ENCODE measurements at regions not wholly inside any gene's neighbourhood (a gene's known extent, or its start where the extent isn't known, plus 50 kb on each side); places are given as distances from the start of the nearest gene placed in this dataset.

DNA sequence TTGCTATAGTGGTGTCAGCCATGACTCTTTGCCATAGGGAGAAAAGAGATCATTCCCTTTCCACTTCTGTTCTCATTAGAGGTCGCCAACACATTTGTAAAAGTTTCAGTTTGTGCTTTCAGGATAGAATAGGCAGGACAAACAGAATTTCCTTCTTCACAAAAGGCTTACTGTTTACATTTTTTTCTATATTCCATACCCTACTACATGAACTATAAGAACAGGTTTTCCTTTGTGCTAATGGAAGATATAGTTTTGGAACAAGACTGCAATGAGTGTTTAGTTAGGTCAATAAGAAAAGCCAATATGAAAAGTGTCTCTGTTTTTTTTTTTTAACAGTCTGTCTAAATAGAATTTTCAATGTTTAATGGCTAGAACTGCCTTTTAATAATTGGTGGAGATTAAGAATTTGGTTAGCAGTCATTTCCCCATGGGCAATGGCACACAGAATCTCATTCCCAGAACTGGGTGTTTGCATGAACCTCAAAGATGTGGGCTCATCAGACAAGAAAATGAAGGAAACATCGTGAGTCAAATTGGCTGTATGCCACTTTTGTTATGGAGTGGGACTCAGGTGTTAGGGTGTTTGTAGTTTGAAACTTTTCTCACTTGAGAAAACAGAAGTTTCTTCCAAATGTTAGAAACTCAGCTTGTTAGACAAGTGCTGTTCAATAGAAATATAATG is 75.2 kb upstream of the PRLR start:
- Histone ChIP-seq H3K9me3 (ENCODE audit: control extremely low read depth in 1 of 5, control insufficient read depth in 4 of 5, insufficient read depth in 2 of 5, low read depth in 1 of 5, low read length in 4 of 5) (no peaks in the 10 kb centered on the region), H3K4me1 (ENCODE audit: control extremely low read depth in 1 of 4, control insufficient read depth in 4 of 4, insufficient read depth in 4 of 4, low read length in 3 of 4) (no peaks in the 10 kb centered on the region), H3K36me3 (ENCODE audit: control insufficient read depth in 4 of 4, insufficient read depth in 4 of 4, low read length in 3 of 4) (no peaks in the 10 kb centered on the region), H3K4me3 (ENCODE audit: control insufficient read depth in 1 of 7, extremely low read depth in 1 of 7, insufficient read depth in 4 of 7, low read depth in 2 of 7, low read length in 6 of 7) (no peak overlapping the region), H3K27ac (ENCODE audit: insufficient read depth in 1 of 2, low read depth in 1 of 2, low read length in 2 of 2, poor library complexity in 1 of 2, severe bottlenecking in 2 of 2) (no peak overlapping the region), H3K27me3 (replicated peaks in 2 of 5; ENCODE audit: control insufficient read depth in 4 of 5, insufficient read depth in 5 of 5, low read length in 4 of 5) (peaks cover 0 to 1% (median 0%) of the 10 kb centered on the region in 5 experiments)
- ChIA-PET CTCF (no interaction called here), POLR2A (no interaction called here)
- DNase-seq = no peak
- WGBS (ENCODE audit: insufficient coverage) = 100% methylated on average over 1 of the region's 2 CpGs

- H3K27ac ChIP-seq (ENCODE audit: insufficient read depth in 1 of 2, low read depth in 1 of 2, low read length in 2 of 2, poor library complexity in 1 of 2, severe bottlenecking in 2 of 2) = no peak overlapping the region
Measured at GRCh38 chr5:35304291-35304690, 74.0 kb upstream of the PRLR start.

GRCh38 chr5:35303152-35303551 is 72.9 kb upstream of the PRLR start:
- CTCF ChIA-PET = no interaction called here
- no peaks in the 10 kb centered on the region for H3K9me3 ChIP-seq (ENCODE audit: control extremely low read depth in 1 of 5, control insufficient read depth in 4 of 5, insufficient read depth in 2 of 5, low read depth in 1 of 5, low read length in 4 of 5)
- H3K27me3 ChIP-seq (replicated peaks in 2 of 5; ENCODE audit: control insufficient read depth in 4 of 5, insufficient read depth in 5 of 5, low read length in 4 of 5) = no peaks in the 10 kb centered on the region
- H3K4me3 ChIP-seq (ENCODE audit: control insufficient read depth in 1 of 7, extremely low read depth in 1 of 7, insufficient read depth in 4 of 7, low read depth in 2 of 7, low read length in 6 of 7) = no peak overlapping the region
- no peak for DNase-seq
- H3K27ac ChIP-seq (ENCODE audit: insufficient read depth in 1 of 2, low read depth in 1 of 2, low read length in 2 of 2, poor library complexity in 1 of 2, severe bottlenecking in 2 of 2) = no peak overlapping the region
- H3K36me3 ChIP-seq (ENCODE audit: control insufficient read depth in 4 of 4, insufficient read depth in 4 of 4, low read length in 3 of 4) = no peaks in the 10 kb centered on the region
- POLR2A ChIA-PET = no interaction called here
- H3K4me1 ChIP-seq (ENCODE audit: control extremely low read depth in 1 of 4, control insufficient read depth in 4 of 4, insufficient read depth in 4 of 4, low read length in 3 of 4) = no peaks in the 10 kb centered on the region
- 87% methylated on average over 2 of the region's 2 CpGs for WGBS (ENCODE audit: insufficient coverage)

More at GRCh38 chr5:35304291-35304690, 74.0 kb upstream of the PRLR start:
- Histone ChIP-seq H3K36me3 (ENCODE audit: control insufficient read depth in 4 of 4, insufficient read depth in 4 of 4, low read length in 3 of 4) (no peaks in the 10 kb centered on the region), H3K9me3 (ENCODE audit: control extremely low read depth in 1 of 5, control insufficient read depth in 4 of 5, insufficient read depth in 2 of 5, low read depth in 1 of 5, low read length in 4 of 5) (no peaks in the 10 kb centered on the region), H3K4me3 (ENCODE audit: control insufficient read depth in 1 of 7, extremely low read depth in 1 of 7, insufficient read depth in 4 of 7, low read depth in 2 of 7, low read length in 6 of 7) (no peak overlapping the region), H3K27me3 (replicated peaks in 2 of 5; ENCODE audit: control insufficient read depth in 4 of 5, insufficient read depth in 5 of 5, low read length in 4 of 5) (no peaks in the 10 kb centered on the region), H3K4me1 (ENCODE audit: control extremely low read depth in 1 of 4, control insufficient read depth in 4 of 4, insufficient read depth in 4 of 4, low read length in 3 of 4) (no peaks in the 10 kb centered on the region)
- POLR2A ChIA-PET = no interaction called here
- DNase-seq = no peak
- no CpG with 5 or more reads among the region's 1 CpG for WGBS (ENCODE audit: insufficient coverage)
- CTCF ChIA-PET = no interaction called here

DNA sequence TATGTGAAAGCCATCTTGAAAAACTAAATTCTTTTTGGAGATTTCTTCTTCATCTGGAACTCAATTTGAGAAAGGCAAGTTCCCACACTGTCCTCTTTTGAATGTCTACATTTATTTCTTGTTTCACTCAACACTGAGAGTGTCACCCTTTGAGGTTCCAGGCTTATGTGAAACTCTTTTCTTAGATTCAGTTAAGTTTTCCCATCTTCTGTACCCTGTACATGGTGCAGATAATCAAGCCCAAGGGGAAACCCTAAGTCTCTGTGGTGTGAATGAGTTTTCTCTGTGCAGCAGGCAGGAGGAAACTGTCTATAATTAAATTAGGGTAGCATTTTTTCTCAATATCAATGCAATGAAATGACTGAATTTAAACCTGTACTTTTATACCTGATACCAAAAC is 72.3 kb upstream of the PRLR start:
- Histone ChIP-seq H3K4me1 (ENCODE audit: control extremely low read depth in 1 of 4, control insufficient read depth in 4 of 4, insufficient read depth in 4 of 4, low read length in 3 of 4) (no peaks in the 10 kb centered on the region), H3K27me3 (replicated peaks in 2 of 5; ENCODE audit: control insufficient read depth in 4 of 5, insufficient read depth in 5 of 5, low read length in 4 of 5) (no peaks in the 10 kb centered on the region), H3K4me3 (ENCODE audit: control insufficient read depth in 1 of 7, extremely low read depth in 1 of 7, insufficient read depth in 4 of 7, low read depth in 2 of 7, low read length in 6 of 7) (no peak overlapping the region), H3K36me3 (ENCODE audit: control insufficient read depth in 4 of 4, insufficient read depth in 4 of 4, low read length in 3 of 4) (no peaks in the 10 kb centered on the region), H3K27ac (ENCODE audit: insufficient read depth in 1 of 2, low read depth in 1 of 2, low read length in 2 of 2, poor library complexity in 1 of 2, severe bottlenecking in 2 of 2) (no peak overlapping the region), H3K9me3 (ENCODE audit: control extremely low read depth in 1 of 5, control insufficient read depth in 4 of 5, insufficient read depth in 2 of 5, low read depth in 1 of 5, low read length in 4 of 5) (no peaks in the 10 kb centered on the region)
- CTCF ChIA-PET = no interaction called here
- POLR2A ChIA-PET = no interaction called here
- no peak for DNase-seq

- no peak overlapping the region for H3K27ac ChIP-seq (ENCODE audit: insufficient read depth in 1 of 2, low read depth in 1 of 2, low read length in 2 of 2, poor library complexity in 1 of 2, severe bottlenecking in 2 of 2)
- no peaks in the 10 kb centered on the region for H3K9me3 ChIP-seq (ENCODE audit: control extremely low read depth in 1 of 5, control insufficient read depth in 4 of 5, insufficient read depth in 2 of 5, low read depth in 1 of 5, low read length in 4 of 5)
- no peaks in the 10 kb centered on the region for H3K36me3 ChIP-seq (ENCODE audit: control insufficient read depth in 4 of 4, insufficient read depth in 4 of 4, low read length in 3 of 4)
- DNase-seq = no peak
- H3K27me3 ChIP-seq (replicated peaks in 2 of 5; ENCODE audit: control insufficient read depth in 4 of 5, insufficient read depth in 5 of 5, low read length in 4 of 5) = no peaks in the 10 kb centered on the region
- no peak overlapping the region for H3K4me3 ChIP-seq (ENCODE audit: control insufficient read depth in 1 of 7, extremely low read depth in 1 of 7, insufficient read depth in 4 of 7, low read depth in 2 of 7, low read length in 6 of 7)
- POLR2A ChIA-PET = no interaction called here
- no peaks in the 10 kb centered on the region for H3K4me1 ChIP-seq (ENCODE audit: control extremely low read depth in 1 of 4, control insufficient read depth in 4 of 4, insufficient read depth in 4 of 4, low read length in 3 of 4)
- CTCF ChIA-PET = no interaction called here
- 94% methylated on average over 3 of the region's 3 CpGs for WGBS (ENCODE audit: insufficient coverage)
Measured at GRCh38 chr5:35297755-35298154, 67.5 kb upstream of the PRLR start.

GRCh38 chr5:35294976-35295375 is 64.7 kb upstream of the PRLR start:
- Histone ChIP-seq H3K27me3 (replicated peaks in 2 of 5; ENCODE audit: control insufficient read depth in 4 of 5, insufficient read depth in 5 of 5, low read length in 4 of 5) (no peaks in the 10 kb centered on the region), H3K4me3 (ENCODE audit: control insufficient read depth in 1 of 7, extremely low read depth in 1 of 7, insufficient read depth in 4 of 7, low read depth in 2 of 7, low read length in 6 of 7) (no peak overlapping the region), H3K9me3 (ENCODE audit: control extremely low read depth in 1 of 5, control insufficient read depth in 4 of 5, insufficient read depth in 2 of 5, low read depth in 1 of 5, low read length in 4 of 5) (peaks cover 0 to 1% (median 0%) of the 10 kb centered on the region in 5 experiments), H3K36me3 (ENCODE audit: control insufficient read depth in 4 of 4, insufficient read depth in 4 of 4, low read length in 3 of 4) (no peaks in the 10 kb centered on the region), H3K4me1 (ENCODE audit: control extremely low read depth in 1 of 4, control insufficient read depth in 4 of 4, insufficient read depth in 4 of 4, low read length in 3 of 4) (no peaks in the 10 kb centered on the region), H3K27ac (ENCODE audit: insufficient read depth in 1 of 2, low read depth in 1 of 2, low read length in 2 of 2, poor library complexity in 1 of 2, severe bottlenecking in 2 of 2) (no peak overlapping the region)
- no CpG with 5 or more reads among the region's 2 CpGs for WGBS (ENCODE audit: insufficient coverage)
- no peak for DNase-seq
- POLR2A ChIA-PET = no interaction called here
- CTCF ChIA-PET = no interaction called here

DNA sequence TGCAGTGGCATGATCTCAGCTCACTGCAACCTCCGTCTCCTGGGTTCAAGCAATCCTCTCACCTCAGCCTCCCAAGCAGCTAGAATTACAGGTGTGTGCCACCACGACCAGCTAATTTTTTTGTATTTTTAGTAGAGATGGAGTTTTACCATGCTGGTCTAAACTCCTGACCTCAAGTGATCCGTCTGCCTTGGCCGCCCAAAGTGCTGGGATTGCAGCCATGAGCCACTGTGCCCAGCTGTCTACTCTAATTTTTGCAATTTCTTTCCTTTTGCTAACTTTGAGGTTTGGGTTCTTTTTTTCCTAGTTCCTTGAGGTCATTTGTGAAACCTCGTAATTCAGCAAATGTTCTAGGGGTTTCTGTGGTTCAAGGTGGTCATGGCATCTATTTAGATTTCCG is 63.7 kb upstream of the PRLR start:
- Histone ChIP-seq H3K27ac (ENCODE audit: insufficient read depth in 1 of 2, low read depth in 1 of 2, low read length in 2 of 2, poor library complexity in 1 of 2, severe bottlenecking in 2 of 2) (no peak overlapping the region), H3K4me1 (ENCODE audit: control extremely low read depth in 1 of 4, control insufficient read depth in 4 of 4, insufficient read depth in 4 of 4, low read length in 3 of 4) (no peaks in the 10 kb centered on the region), H3K9me3 (ENCODE audit: control extremely low read depth in 1 of 5, control insufficient read depth in 4 of 5, insufficient read depth in 2 of 5, low read depth in 1 of 5, low read length in 4 of 5) (peaks cover 0 to 1% (median 0%) of the 10 kb centered on the region in 5 experiments), H3K27me3 (replicated peaks in 2 of 5; ENCODE audit: control insufficient read depth in 4 of 5, insufficient read depth in 5 of 5, low read length in 4 of 5) (no peaks in the 10 kb centered on the region), H3K36me3 (ENCODE audit: control insufficient read depth in 4 of 4, insufficient read depth in 4 of 4, low read length in 3 of 4) (no peaks in the 10 kb centered on the region), H3K4me3 (ENCODE audit: control insufficient read depth in 1 of 7, extremely low read depth in 1 of 7, insufficient read depth in 4 of 7, low read depth in 2 of 7, low read length in 6 of 7) (no peak overlapping the region)
- DNase-seq = no peak
- POLR2A ChIA-PET = no interaction called here
- WGBS (ENCODE audit: insufficient coverage) = 50% methylated on average over 2 of the region's 6 CpGs
- CTCF ChIA-PET = no interaction called here
